Upper lobe of left lung (tissue), 4 donors: ENCODE measurements at regions not wholly inside any gene's neighbourhood (a gene's known extent, or its start where the extent isn't known, plus 50 kb on each side); places are given as distances from the start of the nearest gene placed in this dataset.

Experiments used
- POLR2A ChIP-seq, 4 donors: fragments of 450-650 bp; IDR thresholded peaks; one replicate each; pipeline ENCODE4 v1.5.1; 2016 to 2017; ENCODE audit warnings: antibody characterized with exemption in 4 of 4, mild to moderate bottlenecking in 2 of 4
- TF ChIP-seq, protein P1 (sequence below), 6 experiments: fragments of 450-650 bp in 4 of 6; fragments of 200-600 bp in 2 of 6; sonication (generic) in 2 of 6; IDR thresholded peaks; one replicate each; pipeline ENCODE4 v1.5.1; 2016 to 2019; ENCODE audit warnings: antibody characterized with exemption in 6 of 6

DNA sequence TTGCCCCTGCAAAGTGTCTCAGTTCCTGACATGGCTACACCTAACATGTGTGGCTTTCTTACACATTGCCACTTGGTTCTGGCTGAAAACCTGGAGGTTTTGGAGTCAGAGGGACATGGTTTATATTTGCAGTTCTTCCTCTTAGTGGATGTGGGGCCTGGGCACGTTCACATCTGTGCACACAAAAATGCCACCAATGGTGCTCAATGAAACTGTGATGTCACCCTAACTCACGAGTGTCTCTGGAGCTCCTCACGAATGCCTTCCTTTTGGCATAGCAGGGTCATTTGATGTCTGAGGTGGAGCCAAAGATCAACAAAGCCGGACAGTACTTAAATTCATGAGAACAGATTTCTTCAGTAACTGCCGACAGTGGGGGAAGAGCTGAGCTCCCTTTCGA, 231.7 kb upstream of the HS6ST1 start:
- TF ChIP-seq, protein P1, sequence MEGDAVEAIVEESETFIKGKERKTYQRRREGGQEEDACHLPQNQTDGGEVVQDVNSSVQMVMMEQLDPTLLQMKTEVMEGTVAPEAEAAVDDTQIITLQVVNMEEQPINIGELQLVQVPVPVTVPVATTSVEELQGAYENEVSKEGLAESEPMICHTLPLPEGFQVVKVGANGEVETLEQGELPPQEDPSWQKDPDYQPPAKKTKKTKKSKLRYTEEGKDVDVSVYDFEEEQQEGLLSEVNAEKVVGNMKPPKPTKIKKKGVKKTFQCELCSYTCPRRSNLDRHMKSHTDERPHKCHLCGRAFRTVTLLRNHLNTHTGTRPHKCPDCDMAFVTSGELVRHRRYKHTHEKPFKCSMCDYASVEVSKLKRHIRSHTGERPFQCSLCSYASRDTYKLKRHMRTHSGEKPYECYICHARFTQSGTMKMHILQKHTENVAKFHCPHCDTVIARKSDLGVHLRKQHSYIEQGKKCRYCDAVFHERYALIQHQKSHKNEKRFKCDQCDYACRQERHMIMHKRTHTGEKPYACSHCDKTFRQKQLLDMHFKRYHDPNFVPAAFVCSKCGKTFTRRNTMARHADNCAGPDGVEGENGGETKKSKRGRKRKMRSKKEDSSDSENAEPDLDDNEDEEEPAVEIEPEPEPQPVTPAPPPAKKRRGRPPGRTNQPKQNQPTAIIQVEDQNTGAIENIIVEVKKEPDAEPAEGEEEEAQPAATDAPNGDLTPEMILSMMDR (IDR thresholded peaks at IDR 0.05): no peak
- no peak for TF ChIP-seq POLR2A (IDR thresholded peaks at IDR 0.05)
